GM13977 (cell line): ENCODE measurements at regions not wholly inside any gene's neighbourhood (a gene's known extent, or its start where the extent isn't known, plus 50 kb on each side); places are given as distances from the start of the nearest gene placed in this dataset.

ENCODE experiments used
- DNase-seq: peaks from one replicate; pipeline ENCODE4 v3.0.0; 2012; ENCODE audit warnings: low spot score
- in situ Hi-C: fragments of 300-500 bp; cut with MboI; formaldehyde crosslinking; loops from one replicate; pipeline ENCODE4 v1.12.0; 2022; ENCODE audit warnings: low sequenced_read_pairs, low pct_unique_long_range_greater_than_20kb, mixed read lengths, inconsistent platforms; ENCODE audit not compliant: unreplicated experiment
- TF ChIP-seq, protein P1 (sequence below): IDR thresholded peaks from 2 replicates; pipeline ENCODE4 v1.5.1; 2012; ENCODE audit warnings: mild to moderate bottlenecking, control low read depth; ENCODE audit not compliant: insufficient read depth; ENCODE audit errors: extremely low read depth, missing control alignments

DNA sequence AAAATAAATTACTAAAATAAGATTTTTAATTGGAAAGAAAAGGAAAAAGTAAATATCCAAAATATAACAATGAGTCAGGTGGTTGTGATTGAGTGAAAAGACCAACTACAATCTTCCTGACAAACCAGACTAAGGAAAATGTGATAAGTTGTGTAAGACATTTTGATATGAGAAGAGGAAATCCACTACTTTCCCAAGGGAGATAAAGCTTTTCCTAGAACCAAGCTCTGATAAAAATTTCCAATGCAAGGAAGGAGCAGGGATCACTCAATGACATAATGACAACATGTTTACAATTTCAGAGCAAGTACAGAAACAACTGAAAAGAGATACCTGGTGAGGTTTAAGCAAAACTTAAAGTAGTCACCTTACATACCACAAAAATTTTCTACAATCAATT is 305.1 kb upstream of the RASGEF1B start:
- no peak for DNase-seq
- in situ Hi-C loops = no loop called here
- TF ChIP-seq, protein P1, sequence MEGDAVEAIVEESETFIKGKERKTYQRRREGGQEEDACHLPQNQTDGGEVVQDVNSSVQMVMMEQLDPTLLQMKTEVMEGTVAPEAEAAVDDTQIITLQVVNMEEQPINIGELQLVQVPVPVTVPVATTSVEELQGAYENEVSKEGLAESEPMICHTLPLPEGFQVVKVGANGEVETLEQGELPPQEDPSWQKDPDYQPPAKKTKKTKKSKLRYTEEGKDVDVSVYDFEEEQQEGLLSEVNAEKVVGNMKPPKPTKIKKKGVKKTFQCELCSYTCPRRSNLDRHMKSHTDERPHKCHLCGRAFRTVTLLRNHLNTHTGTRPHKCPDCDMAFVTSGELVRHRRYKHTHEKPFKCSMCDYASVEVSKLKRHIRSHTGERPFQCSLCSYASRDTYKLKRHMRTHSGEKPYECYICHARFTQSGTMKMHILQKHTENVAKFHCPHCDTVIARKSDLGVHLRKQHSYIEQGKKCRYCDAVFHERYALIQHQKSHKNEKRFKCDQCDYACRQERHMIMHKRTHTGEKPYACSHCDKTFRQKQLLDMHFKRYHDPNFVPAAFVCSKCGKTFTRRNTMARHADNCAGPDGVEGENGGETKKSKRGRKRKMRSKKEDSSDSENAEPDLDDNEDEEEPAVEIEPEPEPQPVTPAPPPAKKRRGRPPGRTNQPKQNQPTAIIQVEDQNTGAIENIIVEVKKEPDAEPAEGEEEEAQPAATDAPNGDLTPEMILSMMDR = no peak

DNA sequence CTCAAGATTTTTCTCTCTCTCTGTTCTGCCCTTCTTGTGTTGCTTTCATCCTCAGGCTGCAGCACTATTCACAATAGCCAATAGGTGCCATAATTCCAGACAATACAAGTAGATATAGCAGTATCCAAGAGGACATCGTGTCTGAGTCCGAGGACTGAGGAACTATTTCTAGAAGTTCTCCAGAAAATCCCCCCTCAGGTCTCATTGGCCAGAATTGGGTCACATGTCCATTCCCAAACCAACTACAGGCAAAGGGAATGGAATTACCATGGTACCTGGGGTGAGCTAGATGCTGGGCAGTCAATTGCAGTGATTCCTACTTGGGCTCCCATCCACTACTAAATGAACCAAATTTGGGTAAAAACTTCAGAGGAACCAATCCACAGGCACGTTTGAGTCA is 301.9 kb upstream of the RASGEF1B start:
- in situ Hi-C loops = no loop called here
- DNase-seq = no peak
- TF ChIP-seq, protein P1 = no peak

DNA sequence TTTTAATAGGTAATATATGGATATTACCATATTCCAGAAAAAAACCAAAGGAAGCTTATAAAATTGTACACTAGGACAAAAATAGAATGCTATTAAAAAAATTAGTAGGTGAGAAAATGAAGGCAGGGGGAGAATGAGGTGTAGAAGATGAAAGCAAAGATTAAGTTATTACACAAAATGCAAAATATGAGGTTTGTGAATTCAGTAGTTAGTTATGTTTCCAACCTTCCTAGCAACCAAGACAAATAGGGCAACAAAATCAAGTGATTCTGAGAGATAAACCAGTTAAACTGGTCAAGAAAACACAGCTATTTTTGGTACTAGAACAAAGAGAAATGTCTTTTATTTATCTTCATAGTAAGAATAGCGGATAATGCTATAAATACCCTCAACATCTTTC is 300.0 kb upstream of the RASGEF1B start:
- TF ChIP-seq, protein P1 = no peak
- no peak for DNase-seq
- in situ Hi-C loops = no loop called here

DNA sequence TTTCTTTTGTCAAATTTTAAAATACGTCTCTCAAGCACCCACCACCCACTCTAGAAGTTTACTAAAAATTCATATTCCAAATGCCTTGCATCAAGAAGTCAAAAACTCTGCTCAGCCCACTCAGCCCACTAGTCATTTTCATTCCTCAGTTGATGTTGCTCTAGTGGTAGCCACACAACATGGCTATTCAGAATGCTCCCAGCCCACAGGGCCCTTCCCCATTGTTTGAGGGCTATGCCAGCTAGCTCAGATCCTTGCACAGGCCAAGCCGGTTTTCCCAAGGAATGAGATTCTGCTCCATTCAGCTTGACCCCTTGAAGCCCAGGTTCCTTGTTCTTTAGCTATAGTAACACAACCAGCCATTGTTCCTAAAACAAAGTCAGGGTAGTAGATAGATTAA is 297.5 kb upstream of the RASGEF1B start:
- no peak for DNase-seq
- TF ChIP-seq, protein P1 = no peak
- in situ Hi-C loops = no loop called here

DNA sequence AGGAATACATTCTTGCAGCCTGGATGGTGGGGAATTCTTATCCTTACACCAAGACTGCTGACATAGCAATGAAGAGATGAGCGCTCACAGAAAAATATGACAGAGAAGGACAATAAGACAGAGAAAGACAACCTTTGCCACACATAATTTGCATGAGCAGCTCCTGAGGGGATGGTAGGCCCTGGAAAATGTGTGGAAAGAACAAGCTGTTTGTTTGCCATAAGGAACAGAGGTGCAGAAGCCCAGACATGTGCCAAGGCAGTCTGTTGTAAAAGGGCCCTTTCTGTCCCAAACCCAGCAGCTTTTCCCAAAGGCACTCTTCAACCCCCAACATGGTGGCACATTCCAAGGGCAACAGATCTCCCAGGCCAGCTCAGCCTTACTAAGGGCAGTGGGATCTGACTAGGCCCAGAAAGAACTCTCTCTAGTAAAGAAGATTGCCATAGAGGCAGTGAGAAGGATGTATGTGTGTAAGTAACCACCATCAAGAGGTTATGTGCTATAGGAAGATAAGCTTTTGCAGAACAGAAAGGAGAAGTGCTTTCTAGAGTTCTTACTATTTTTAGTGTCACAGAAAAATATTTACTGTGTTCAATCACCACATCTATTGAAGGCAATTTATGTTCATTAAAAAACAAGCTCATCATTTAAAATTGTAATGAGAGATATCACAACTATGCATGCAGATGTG is 287.0 kb upstream of the RASGEF1B start:
- in situ Hi-C loops = no loop called here
- TF ChIP-seq, protein P1 = no peak
- no peak for DNase-seq

DNA sequence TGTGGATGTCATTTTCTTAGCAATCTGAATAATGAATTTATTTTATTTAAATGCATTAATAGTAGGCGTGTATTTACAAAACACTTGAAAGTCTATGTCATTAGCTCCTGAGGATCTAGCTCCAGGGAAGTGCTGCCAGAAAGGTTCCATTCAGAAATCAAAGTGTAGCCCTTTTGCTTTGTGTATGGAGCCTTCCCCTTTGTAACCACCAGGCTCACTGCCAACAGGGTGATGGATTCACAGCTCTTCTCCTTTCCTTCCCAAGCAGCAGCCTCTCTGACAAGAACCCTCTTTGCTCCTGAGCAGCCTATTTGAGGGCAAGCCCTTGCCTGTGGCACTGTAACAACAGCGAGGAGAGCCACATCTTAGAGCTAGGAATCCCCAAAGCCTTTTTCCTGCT is 286.0 kb upstream of the RASGEF1B start:
- in situ Hi-C loops = no loop called here
- DNase-seq = no peak
- TF ChIP-seq, protein P1 = no peak
